WERI-Rb-1 (cell line): ENCODE measurements at regions not wholly inside any gene's neighbourhood (a gene's known extent, or its start where the extent isn't known, plus 50 kb on each side); places are given as distances from the start of the nearest gene placed in this dataset.

Source experiments
- DNase-seq: peaks from one replicate; pipeline ENCODE4 v3.0.0-alpha.2; 2020
- H3K27ac ChIP-seq: fragments of 250-450 bp; sonication (Bioruptor Pico); 2 replicates; pipeline ENCODE4 v1.5.1; 2020; ENCODE audit warnings: mild to moderate bottlenecking, moderate library complexity
- H3K27me3 ChIP-seq: fragments of 250-450 bp; sonication (Bioruptor Pico); 2 replicates; pipeline ENCODE4 v1.5.1; 2021; ENCODE audit warnings: mild to moderate bottlenecking, low read depth, moderate library complexity; ENCODE audit not compliant: insufficient read depth, severe bottlenecking
- H3K36me3 ChIP-seq: fragments of 250-450 bp; sonication (Bioruptor Pico); 2 replicates; pipeline ENCODE4 v1.5.1; 2020; ENCODE audit warnings: mild to moderate bottlenecking, moderate library complexity
- H3K4me3 ChIP-seq: 2 replicates; pipeline ENCODE4 v1.5.1; 2011; ENCODE audit warnings: low read depth, mild to moderate bottlenecking, control low read depth, low read length
- H3K9me3 ChIP-seq: fragments of 250-450 bp; sonication (Bioruptor Pico); 2 replicates; pipeline ENCODE4 v1.5.1; 2021; ENCODE audit warnings: mild to moderate bottlenecking, moderate library complexity; ENCODE audit not compliant: severe bottlenecking
- CTCF ChIP-seq: IDR thresholded peaks from 2 replicates; pipeline ENCODE4 v1.5.1; 2011; ENCODE audit warnings: low read depth, mild to moderate bottlenecking, control low read depth, inconsistent platforms, low read length

- Histone ChIP-seq H3K27me3 (no peaks in the 10 kb centered on the region), H3K4me3 (no peak overlapping the region), H3K27ac (no peak overlapping the region), H3K36me3 (no peaks in the 10 kb centered on the region), H3K9me3 (no peaks in the 10 kb centered on the region)
- no peak for TF ChIP-seq CTCF
- DNase-seq: no peak
These were observed 301.5 kb upstream of the ELAVL2 start for GRCh38 chr9:24127519-24127918.

GRCh38 chr9:24118190-24118589, 292.1 kb upstream of the ELAVL2 start:
- H3K4me3 ChIP-seq: no peak overlapping the region

GRCh38 chr9:24096756-24097155, 270.7 kb upstream of the ELAVL2 start:
- H3K4me3 ChIP-seq: no peak overlapping the region
- H3K27ac ChIP-seq: no peak overlapping the region
- no peaks in the 10 kb centered on the region for H3K9me3 ChIP-seq
- no peaks in the 10 kb centered on the region for H3K36me3 ChIP-seq
- H3K27me3 ChIP-seq: no peaks in the 10 kb centered on the region
- TF ChIP-seq CTCF: no peak
- DNase-seq: no peak

More at GRCh38 chr9:24118190-24118589, 292.1 kb upstream of the ELAVL2 start:
- Histone ChIP-seq H3K36me3 (no peaks in the 10 kb centered on the region), H3K27ac (no peak overlapping the region), H3K9me3 (no peaks in the 10 kb centered on the region), H3K27me3 (no peaks in the 10 kb centered on the region)
- no peak for DNase-seq
- no peak for TF ChIP-seq CTCF

- H3K4me3 ChIP-seq: no peak overlapping the region
- no peaks in the 10 kb centered on the region for H3K9me3 ChIP-seq
- no peak for DNase-seq
- no peaks in the 10 kb centered on the region for H3K36me3 ChIP-seq
- no peaks in the 10 kb centered on the region for H3K27me3 ChIP-seq
- no peak overlapping the region for H3K27ac ChIP-seq
- no peak for TF ChIP-seq CTCF
These were observed 269.2 kb upstream of the ELAVL2 start for GRCh38 chr9:24095246-24095645.

GRCh38 chr9:24090566-24090965, 264.5 kb upstream of the ELAVL2 start:
- Histone ChIP-seq H3K9me3 (no peaks in the 10 kb centered on the region), H3K27me3 (no peaks in the 10 kb centered on the region), H3K27ac (no peak overlapping the region), H3K4me3 (no peak overlapping the region), H3K36me3 (no peaks in the 10 kb centered on the region)
- no peak for DNase-seq
- no peak for TF ChIP-seq CTCF

- H3K27ac ChIP-seq: no peak overlapping the region
- no peaks in the 10 kb centered on the region for H3K9me3 ChIP-seq
- H3K36me3 ChIP-seq: no peaks in the 10 kb centered on the region
- no peak for TF ChIP-seq CTCF
- H3K27me3 ChIP-seq: no peaks in the 10 kb centered on the region
- DNase-seq: no peak
- H3K4me3 ChIP-seq: no peak overlapping the region
These were observed 247.6 kb upstream of the ELAVL2 start for GRCh38 chr9:24073666-24074065.
